Glutamatergic neuron (in vitro differentiated cells): ENCODE measurements at regions not wholly inside any gene's neighbourhood (a gene's known extent, or its start where the extent isn't known, plus 50 kb on each side); places are given as distances from the start of the nearest gene placed in this dataset.

ENCODE experiments used
- DNase-seq: peaks from one replicate; pipeline ENCODE4 v3.0.0; 2022
- H3K27ac Mint-ChIP-seq: one replicate; pipeline ENCODE4 v1.8.0; 2020; ENCODE audit warnings: mild to moderate bottlenecking, mixed read lengths, inconsistent platforms; ENCODE audit not compliant: unreplicated experiment
- H3K27me3 Mint-ChIP-seq: one replicate; pipeline ENCODE4 v1.8.0; 2020; ENCODE audit warnings: mild to moderate bottlenecking, moderate library complexity, mixed read lengths, inconsistent platforms; ENCODE audit not compliant: unreplicated experiment
- H3K36me3 Mint-ChIP-seq: one replicate; pipeline ENCODE4 v1.8.0; 2020; ENCODE audit warnings: mild to moderate bottlenecking, mixed read lengths, inconsistent platforms; ENCODE audit not compliant: unreplicated experiment
- H3K4me1 Mint-ChIP-seq: one replicate; pipeline ENCODE4 v1.8.0; 2020; ENCODE audit warnings: mild to moderate bottlenecking, low read depth, mixed read lengths, inconsistent platforms; ENCODE audit not compliant: unreplicated experiment
- H3K4me3 Mint-ChIP-seq: one replicate; pipeline ENCODE4 v1.8.0; 2020; ENCODE audit warnings: mild to moderate bottlenecking, mixed read lengths, inconsistent platforms; ENCODE audit not compliant: unreplicated experiment
- H3K9me3 Mint-ChIP-seq: one replicate; pipeline ENCODE4 v1.8.0; 2020; ENCODE audit warnings: mild to moderate bottlenecking, moderate library complexity, mixed read lengths, inconsistent platforms; ENCODE audit not compliant: unreplicated experiment
- CTCF ChIP-seq: fragments of 200-600 bp; sonication (generic); IDR thresholded peaks from one replicate; pipeline ENCODE4 v1.5.0; 2021; ENCODE audit not compliant: partially characterized antibody, unreplicated experiment

GRCh38 chr7:79787096-79787495, 333.6 kb upstream of the MAGI2 start:
- H3K27ac Mint-ChIP-seq, result no peak overlapping the region

GRCh38 chr7:79786187-79786586, 332.7 kb upstream of the MAGI2 start:
- Mint-ChIP-seq H3K27me3 (no peaks in the 10 kb centered on the region), H3K27ac (no peak overlapping the region), H3K36me3 (no peaks in the 10 kb centered on the region), H3K4me1 (no peaks in the 10 kb centered on the region), H3K9me3 (no peaks in the 10 kb centered on the region), H3K4me3 (no peak overlapping the region)
- DNase-seq, result no peak
- TF ChIP-seq CTCF, result no peak

More at GRCh38 chr7:79787096-79787495, 333.6 kb upstream of the MAGI2 start:
- Mint-ChIP-seq H3K9me3 (no peaks in the 10 kb centered on the region), H3K4me1 (peaks cover under 1% of the 10 kb centered on the region), H3K4me3 (no peak overlapping the region), H3K36me3 (no peaks in the 10 kb centered on the region), H3K27me3 (no peaks in the 10 kb centered on the region)
- DNase-seq, result no peak
- no peak for TF ChIP-seq CTCF

- no peak for TF ChIP-seq CTCF
- Mint-ChIP-seq H3K27me3 (no peaks in the 10 kb centered on the region), H3K4me3 (no peak overlapping the region), H3K4me1 (no peaks in the 10 kb centered on the region), H3K36me3 (no peaks in the 10 kb centered on the region), H3K9me3 (no peaks in the 10 kb centered on the region), H3K27ac (no peak overlapping the region)
- no peak for DNase-seq
Observed at GRCh38 chr7:79785556-79785955, 332.1 kb upstream of the MAGI2 start.

GRCh38 chr7:79782906-79783305, 329.4 kb upstream of the MAGI2 start:
- H3K9me3 Mint-ChIP-seq, result no peaks in the 10 kb centered on the region
- TF ChIP-seq CTCF, result no peak
- no peaks in the 10 kb centered on the region for H3K27me3 Mint-ChIP-seq
- H3K36me3 Mint-ChIP-seq, result no peaks in the 10 kb centered on the region
- DNase-seq, result no peak
- H3K4me1 Mint-ChIP-seq, result no peaks in the 10 kb centered on the region
- H3K27ac Mint-ChIP-seq, result no peak overlapping the region
- H3K4me3 Mint-ChIP-seq, result no peak overlapping the region

- Mint-ChIP-seq H3K4me3 (no peak overlapping the region), H3K27ac (no peak overlapping the region), H3K27me3 (no peaks in the 10 kb centered on the region), H3K4me1 (no peaks in the 10 kb centered on the region), H3K9me3 (no peaks in the 10 kb centered on the region), H3K36me3 (no peaks in the 10 kb centered on the region)
- no peak for DNase-seq
- TF ChIP-seq CTCF, result no peak
Observed at GRCh38 chr7:79782256-79782655, 328.8 kb upstream of the MAGI2 start.
